ENCODE measurements at regions not wholly inside any gene's neighbourhood (a gene's known extent, or its start where the extent isn't known, plus 50 kb on each side); places are given as distances from the start of the nearest gene placed in this dataset.

DNA sequence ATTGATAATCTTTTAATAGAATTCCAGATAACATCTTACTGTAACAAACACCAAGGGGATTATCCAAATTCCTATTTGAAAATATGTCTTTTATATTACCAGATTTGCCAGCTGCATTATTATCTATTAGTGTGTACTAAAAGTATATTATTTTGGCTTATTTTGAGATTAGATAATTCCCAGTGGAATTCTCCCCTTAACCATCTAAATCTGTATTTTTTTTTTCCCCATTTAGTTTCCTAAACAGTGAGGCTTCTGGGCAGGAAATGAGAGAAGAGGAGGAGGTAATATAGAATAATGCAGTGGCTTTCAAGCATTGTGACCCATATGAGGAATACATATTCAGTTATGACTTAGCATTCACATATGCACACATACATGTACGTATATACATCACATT, 53.5 kb upstream of the ABL1 start:
- no peak for DNase-seq (ENCODE audit: low read depth)

DNA sequence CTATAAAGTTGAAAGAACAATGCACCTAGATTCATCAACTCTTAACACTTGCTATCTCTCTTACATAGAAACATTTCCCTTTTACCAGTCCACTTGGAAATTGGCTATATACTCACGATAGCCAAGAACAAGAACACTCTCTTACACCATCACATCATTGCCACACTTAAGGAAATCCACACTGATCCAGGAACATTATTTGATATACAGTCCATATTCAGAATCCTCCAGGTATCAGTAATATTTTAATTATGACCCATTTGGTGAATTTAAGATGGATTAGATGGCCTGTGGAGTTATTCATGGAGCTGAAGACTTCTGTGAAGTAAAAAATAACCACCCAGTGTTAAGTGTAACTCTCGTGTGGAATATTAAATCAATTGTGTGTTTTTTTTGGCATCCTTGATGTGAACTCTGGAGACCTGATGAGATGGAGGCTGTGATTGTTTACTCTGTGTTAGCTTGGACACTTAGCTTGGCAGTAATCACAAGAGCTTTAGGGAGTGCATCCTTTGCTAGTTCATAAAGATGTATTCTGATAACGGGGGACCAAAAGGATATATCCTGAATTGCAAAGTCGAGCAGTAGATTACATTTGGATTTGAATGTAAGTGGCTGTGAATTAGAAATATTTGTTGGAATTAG, 52.0 kb upstream of the ABL1 start:
- no peak for DNase-seq (ENCODE audit: low read depth)

DNA sequence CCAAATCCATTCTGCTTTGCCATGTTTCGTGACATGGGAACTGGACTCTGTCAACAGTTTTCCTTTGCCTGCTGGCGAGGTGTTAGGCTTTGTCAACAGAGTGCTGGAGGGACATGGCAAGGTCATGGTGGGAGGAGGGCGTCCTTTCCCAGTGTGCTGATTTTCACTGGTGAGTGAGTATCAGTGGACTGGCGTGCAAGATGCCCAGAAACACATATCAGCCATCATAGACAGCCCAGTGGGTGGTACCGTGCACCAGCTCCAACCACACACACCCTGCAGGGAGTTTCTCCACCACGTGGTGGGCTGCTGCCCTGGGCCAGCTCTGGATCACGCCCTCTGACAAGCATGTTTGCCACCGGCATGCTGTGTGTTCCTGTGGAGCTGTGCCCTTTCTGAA, 50.0 kb upstream of the ABL1 start:
- no peak for DNase-seq (ENCODE audit: low read depth)

Measured in M059J (cell line).